ENCODE measurements at regions not wholly inside any gene's neighbourhood (a gene's known extent, or its start where the extent isn't known, plus 50 kb on each side); places are given as distances from the start of the nearest gene placed in this dataset.

- TF ChIP-seq CTCF (optimal IDR thresholded peaks at IDR 0.05 in 1 of 3, IDR thresholded peaks at IDR 0.05 in 1 of 3, conservative IDR thresholded peaks at IDR 0.05 in 1 of 3; ENCODE audit: extremely low read depth in 1 of 3, insufficient read depth in 2 of 3, low read length in 3 of 3) (no peak), EZH2 (IDR thresholded peaks at IDR 0.05; ENCODE audit: low read length) (no peak)
These were observed 126.7 kb upstream of the SLC38A2 start for GRCh38 chr12:46499226-46499625.

Measured in keratinocyte (primary cell).